GM18861 (cell line): ENCODE measurements at regions not wholly inside any gene's neighbourhood (a gene's known extent, or its start where the extent isn't known, plus 50 kb on each side); places are given as distances from the start of the nearest gene placed in this dataset.
"Not testable (repeated sequence)": the region's sequence is repeated elsewhere in the genome, so short reads cannot be mapped to it uniquely, and the experiment has no call there.

Source experiments
- ATAC-seq: cut with Tn5 transposase; IDR thresholded peaks from one replicate; pipeline ENCODE4 v1.9.1; 2021; ENCODE audit not compliant: unreplicated experiment

DNA sequence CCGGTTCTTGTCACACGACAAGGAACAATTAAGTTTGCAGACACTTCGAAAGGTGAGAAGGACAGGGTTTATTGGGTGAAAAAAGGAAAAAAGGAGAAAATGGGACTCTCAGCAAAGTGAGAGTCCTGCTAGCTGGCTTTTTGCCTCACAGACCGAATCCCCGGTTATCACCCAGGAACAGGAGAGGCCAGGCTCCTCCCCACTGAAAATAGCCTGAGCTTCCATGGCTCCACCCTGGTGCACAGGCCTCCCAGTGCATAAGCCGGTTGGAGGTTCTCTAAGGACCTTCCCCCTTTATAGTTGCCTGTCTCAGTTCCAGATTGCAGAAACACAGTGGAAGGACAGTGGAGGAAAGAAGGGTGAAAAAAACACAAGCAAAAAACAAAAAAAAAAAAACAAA is 571.7 kb downstream of the KCTD12 start:
- no peak for ATAC-seq

DNA sequence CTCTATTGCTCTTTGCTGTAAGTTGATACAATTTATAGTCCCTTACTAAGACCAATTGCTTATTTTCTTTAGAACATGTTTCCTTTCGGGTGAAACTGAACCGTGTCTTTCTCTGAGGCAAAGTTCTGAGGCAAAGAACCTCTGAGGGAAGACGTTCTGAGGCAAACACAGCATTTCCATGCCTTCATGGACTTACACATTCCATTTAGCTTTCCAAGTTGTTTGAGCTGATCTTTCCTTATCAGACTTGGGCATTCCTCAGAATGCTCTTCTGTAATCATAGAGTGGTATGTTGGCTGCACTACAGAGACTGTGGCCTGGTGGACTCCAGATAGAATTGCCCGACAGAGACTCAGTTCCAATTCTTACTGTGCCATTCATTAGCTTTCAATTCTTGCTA is 579.1 kb downstream of the KCTD12 start:
- no peak for ATAC-seq

DNA sequence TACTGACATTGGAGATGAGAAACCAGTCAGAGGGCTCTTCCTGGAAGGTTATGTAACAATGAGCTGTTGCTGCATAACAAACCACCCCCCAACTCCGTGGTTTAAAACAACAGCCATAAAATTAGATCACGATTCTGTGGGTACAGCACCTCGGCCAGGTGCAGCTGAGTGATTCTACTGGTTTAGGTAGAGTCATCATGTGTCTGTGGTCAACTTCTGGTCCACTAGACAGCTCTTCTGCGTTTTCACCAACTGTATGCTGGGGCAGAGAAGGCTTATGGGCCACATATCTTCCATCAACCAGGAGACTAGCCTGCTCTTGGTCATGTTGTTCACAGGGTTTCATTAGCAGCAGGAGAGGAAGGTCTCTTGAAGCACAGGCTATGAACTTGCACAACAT is 585.5 kb downstream of the KCTD12 start:
- no peak for ATAC-seq

DNA sequence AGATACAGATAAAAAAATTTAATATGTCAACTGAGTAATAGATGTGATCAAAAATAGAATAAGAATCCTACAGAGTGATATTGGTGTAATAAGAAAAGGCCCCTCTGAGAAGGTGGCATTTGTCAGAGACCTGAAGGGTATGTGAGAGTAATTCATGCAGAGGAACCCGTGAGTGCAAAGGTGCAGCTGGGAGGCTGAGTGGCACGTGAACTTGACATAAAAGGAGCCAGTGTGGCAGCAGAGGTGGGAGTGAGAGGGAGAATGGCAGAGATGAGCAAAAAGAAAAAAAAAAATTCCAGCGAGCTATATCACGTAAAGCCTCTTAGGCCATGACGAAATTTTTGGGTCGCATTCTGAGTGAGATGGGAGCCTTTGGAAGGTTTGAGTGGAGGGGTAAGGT is 588.9 kb downstream of the KCTD12 start:
- no peak for ATAC-seq

DNA sequence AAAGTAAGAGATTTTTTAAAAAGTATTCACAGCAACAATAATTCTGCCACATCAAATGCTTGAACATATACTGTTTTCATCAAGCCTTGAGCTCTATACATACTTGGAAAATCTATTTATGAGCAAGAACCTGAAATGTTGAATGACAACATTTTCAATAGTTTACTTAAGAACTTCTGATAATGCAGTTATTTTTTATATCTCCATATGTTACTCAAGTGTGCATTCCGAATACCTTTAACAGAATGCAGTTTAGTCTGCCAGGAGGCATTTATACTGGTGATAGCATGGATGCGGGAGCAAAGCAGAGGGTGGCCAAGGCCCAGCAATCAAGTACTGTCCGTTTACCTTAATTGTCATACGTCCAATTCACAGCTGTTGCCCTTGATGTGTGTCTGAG is 589.5 kb downstream of the KCTD12 start:
- no peak for ATAC-seq

DNA sequence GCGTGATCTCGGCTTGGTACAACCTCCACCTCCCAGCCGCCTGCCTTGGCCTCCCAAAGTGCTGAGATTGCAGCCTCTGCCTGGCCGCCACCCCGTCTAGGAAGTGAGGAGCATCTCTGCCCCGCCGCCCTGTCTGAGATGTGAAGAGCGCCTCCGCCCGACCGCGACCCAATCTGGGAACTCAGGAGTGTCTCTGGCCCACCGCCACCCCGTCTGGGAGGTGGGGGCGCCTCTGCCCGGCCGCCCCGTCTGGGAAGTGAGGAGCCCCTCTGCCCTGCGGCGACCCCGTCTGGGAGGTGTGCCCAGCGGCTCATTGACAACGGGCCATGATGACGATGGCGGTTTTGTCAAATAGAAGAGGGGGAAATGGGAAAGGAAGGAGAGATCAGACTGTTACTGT is 591.2 kb downstream of the KCTD12 start:
- ATAC-seq, result not testable (repeated sequence)

DNA sequence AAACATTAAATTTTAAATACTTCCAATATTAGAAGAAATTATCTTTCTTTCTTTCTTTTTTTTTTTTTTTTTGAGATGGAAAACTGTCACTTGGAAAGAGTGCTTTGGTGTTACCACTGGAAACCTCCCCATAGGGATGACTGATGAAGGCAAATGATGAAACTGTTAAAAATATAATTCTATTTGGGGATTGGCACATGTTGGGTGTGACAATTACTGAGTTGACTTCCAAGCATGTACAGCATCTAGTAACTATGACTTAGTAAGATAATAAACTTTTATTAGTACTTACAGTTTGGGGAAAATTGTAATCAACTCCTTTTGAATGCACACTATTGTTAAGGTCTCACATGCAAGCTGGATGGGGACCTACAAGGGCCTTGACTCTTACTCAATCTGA is 592.5 kb downstream of the KCTD12 start:
- ATAC-seq, result no peak

DNA sequence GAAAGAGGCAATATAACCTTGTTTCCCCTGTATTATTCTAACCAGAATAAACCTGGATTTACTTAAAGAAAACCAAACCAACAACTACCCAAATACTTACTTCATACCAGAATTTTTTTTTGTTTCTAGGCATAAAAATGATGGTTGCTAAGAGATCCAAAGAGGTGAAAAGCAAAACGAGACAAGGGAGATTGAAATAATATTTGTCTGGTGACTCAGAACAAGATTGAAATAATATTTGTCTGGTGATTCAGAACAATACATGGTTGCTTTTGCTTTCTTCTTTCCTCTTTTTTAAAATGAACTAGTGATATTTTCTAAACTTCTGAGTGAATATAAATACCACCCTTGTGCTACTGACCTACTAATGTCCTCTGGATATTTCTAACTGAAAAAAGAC is 592.9 kb downstream of the KCTD12 start:
- no peak for ATAC-seq

DNA sequence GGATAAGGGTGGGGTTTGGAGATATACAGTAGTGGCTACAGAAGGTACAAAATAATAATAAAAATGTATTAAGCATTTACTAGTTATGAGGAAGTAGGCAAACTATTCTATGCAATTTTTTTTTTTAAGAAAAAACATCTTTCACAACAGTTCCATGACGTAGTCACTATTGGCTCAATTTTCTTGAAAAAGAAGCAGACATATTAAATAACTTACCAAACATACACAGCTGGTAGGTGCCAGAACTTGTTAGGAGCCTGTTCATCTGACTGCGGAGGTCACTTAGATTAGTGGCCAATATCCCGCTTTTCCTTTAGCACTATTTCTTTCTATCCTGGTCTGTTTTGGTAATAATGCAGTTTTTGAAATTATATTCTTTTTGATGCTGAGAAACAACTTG is 593.5 kb downstream of the KCTD12 start:
- no peak for ATAC-seq

DNA sequence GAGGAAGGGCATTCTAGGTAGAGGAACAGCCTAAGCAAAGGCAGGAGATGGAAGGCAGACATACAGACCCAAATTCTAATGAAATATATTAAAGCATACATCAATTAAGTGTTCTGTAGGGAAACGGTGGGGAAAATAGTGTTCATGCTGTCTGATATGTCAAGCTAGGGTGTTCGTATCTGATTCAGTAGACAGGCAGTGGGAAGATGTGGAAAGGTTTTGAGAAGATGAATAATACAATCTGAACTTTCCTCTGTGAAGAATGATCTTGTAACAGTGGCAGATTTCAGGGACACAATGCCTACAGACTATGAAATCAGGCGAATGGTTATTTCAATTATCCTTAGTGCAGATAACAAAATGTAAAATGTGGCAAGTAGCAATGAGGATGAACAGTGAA is 594.2 kb downstream of the KCTD12 start:
- ATAC-seq, result no peak

DNA sequence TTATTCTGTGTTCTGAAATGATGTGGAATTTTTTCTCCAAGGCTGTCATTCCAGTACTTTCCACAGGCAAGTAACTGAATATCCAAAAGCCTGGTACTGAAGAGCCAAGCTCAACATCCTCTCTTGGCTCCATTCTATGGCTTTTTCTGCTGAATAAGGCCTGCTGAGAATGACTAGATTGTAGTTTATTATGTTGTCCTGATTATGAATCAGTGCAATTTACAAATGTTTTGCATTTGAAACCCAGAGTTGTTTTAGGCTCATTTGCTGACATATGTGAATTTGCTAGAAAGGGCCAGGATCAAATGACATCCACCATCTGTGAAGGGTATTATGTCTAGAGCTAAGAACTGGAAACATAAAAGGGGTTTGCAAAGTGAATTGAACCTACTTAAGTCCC is 596.6 kb downstream of the KCTD12 start:
- no peak for ATAC-seq

DNA sequence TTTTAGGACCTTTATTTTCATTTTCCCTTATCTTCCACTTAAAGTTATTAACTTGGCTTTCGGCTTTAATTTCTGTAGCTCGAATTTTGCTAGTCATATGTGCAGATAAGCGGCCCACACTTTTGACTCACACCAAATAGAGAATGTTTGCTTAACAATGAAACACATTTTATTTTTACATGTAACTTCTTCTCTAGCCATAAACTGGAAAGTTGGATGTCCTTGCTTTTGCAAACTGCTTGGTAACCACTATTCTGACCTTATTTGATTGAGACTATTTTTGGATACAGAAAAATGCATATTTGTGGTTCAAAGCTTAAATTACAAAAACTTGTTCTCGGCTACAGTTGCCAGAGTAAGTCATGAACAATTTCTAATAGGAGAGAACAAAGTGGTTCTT is 600.0 kb downstream of the KCTD12 start:
- no peak for ATAC-seq

DNA sequence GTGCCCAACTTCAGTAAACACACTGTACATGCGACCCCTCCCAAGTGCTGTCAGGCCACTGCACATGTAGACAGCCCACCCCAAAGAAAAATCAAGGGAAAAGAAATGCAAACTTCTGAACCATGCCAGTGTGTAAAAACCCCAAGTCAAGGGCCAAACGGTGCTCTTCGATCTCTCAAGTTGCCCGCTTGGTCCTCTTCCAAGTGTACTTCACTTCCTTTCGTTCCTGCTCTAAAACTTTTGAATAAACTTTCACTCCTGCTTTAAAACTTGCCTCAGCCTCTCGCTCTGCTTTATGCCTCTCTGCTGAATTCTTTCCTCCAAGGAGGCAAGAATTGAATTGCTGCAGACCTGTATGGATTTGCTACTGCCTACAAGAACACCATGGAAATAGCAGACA is 600.7 kb downstream of the KCTD12 start:
- ATAC-seq, result no peak

DNA sequence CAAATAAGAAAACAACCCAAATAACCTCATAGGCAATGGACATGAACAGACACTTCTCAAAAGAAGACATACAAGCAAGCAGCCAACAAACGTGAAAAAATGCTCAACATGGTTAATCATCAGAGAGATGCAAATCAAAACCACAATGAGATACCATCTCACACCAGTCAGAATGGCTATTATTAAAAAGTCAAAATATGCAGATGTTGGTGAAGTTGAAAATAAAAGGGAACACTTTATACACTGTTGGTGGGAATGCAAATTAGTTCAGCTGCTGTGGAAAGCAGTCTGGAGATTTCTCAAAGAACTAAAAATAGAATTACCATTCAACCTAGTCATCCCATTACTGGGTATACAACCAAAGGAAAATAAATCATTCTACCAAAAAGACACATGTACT is 606.4 kb downstream of the KCTD12 start:
- peak; percentile 37 for ATAC-seq

DNA sequence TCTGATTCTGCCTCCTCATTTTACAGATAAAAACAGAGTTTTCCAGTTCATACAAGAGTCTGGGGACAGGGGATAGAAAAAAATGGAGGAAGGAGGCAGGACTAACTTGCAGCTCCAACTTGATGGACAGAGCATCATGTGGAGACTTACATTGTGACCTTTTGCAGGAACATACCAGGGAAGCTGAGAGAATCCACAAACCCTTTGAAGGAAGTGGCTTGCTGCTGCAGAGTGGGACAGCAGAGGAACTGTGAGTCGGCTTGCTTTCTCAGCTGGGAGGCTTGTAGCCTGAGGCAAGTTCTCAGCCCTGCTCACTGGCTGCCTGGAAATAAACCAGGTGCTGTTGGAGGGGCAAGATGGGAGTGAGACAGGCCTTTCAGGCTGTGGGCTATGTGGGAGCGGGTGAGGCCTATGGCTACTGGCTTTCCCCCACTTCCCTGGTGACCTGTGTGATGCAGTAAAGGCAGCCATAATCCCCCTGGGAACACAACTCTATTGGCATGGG is 614.4 kb downstream of the KCTD12 start:
- no peak for ATAC-seq

DNA sequence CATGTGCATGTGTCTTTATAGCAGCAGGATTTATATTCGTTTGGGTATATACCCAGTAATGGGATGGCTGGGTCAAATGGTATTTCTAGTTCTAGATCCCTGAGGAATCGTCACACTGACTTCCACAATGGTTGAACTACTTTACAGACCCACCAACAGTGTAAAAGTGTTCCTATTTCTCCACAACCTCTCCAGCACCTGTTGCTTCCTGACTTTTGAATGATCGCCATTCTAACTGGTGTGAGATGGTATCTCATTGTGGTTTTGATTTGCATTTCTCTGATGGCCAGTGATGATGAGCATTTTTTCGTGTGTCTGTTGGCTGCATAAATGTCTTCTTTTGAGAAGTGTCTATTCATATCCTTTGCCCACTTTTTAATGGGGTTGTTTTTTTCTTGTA is 617.9 kb downstream of the KCTD12 start:
- not testable (repeated sequence) for ATAC-seq

DNA sequence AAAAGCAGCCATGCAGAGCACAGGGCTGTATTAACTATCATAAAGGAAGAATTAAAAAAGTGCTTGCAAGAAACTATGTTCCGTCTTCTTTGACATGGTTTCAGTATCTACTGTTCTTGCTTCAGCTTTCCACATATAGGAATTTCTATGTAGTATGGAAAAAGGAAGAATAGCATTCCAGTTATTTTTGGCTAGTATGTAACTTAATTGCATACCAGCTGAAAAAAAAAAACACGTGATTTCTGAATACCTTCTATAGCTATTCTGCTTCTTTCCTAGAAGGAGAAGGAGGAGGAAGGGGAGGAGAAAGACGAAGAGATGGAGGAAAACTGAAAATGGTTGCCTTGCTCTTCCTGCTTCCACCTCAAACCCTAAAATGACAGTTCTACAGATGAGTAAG is 619.0 kb downstream of the KCTD12 start:
- ATAC-seq, result no peak

DNA sequence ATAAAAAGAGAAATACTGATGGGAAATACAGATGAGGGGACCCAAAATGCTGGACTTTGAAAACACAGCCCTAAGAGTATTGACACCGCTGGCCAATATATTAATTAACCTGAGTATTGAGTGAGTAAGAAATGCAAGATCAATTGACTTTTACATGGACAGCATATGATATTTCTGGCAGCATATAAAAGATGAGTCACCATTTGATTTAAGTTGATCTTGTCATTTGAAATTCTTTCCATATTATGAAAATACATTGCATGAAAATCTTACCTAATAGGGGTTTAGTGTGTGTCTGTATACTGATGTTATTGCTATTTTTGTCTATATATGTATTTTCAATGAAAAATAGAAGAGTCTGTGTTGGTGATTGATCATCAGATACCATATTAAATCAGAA is 619.6 kb downstream of the KCTD12 start:
- ATAC-seq, result no peak

DNA sequence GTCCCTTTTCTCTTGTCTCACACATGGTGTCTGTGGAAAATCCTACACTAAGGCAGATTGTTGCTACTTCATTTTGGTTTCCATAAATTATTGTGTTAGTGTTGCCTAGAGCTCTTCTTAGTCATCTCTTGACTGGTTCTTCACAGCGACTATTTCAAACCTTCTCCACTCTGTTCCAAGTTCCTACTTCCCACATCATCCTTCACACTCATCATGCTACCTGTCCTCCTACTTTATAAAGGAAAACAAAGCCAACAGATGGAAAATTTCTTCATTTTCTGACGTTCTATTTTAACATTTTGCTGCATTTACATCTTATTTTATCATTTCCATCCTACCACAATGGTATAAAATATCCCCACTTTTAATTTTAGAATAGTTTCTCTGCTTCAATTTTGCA is 614.1 kb downstream of the LMO7 start:
- ATAC-seq, result no peak

DNA sequence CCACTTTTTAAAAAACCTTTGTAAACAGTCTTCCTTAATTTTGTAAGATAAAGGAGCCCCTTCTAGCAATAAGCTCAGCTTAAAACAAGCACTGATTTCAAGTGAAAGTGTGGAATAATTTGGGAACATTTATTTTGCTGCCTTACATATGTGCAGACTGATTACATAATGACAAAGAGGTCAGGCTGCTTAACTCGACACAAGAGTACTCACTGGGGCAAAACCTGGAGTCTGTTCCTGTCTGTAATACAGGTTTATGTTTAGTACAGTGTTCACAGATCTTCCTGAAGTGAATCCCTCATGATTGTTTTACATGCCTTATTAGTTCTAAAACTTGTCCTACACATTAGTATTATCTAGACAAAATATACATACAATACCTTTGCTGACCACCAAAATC is 609.8 kb downstream of the LMO7 start:
- ATAC-seq, result no peak

DNA sequence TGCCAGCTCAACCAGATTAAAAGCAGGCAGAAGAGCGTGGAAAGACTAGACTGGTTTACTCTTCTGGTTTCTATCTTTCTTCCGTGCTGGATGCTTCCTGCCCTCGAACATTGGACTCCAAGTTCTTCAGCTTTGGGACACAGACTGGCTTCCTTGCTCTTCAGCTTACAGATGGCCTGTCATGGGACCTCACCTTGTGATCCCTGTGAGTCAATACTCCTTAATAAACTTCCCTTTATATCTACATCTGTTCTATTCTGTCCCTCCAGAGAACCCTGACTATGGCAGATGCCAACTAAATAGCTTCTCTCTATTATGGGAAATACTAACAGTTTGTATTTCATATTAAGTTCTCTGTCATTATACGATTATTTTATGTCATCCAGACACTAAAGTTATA is 609.1 kb downstream of the LMO7 start:
- no peak for ATAC-seq

DNA sequence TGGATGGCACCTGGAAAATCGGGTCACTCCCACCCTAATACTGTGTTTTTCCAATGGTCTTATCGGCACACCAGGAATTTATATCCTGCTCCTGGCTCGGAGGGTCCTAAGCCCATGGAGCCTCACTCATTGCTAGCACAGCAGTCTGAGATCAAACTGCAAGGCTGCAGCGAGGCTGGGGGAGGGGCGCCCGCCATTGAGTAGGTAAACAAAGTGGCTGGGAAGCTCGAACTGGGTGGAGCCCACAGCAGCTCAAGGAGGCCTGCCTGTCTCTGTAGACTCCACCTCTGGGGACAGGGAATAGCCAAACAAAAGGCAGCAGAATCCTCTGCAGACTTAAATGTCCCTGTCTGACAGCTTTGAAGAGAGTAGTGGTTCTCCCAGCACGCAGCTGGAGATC is 607.0 kb downstream of the LMO7 start:
- not testable (repeated sequence) for ATAC-seq

DNA sequence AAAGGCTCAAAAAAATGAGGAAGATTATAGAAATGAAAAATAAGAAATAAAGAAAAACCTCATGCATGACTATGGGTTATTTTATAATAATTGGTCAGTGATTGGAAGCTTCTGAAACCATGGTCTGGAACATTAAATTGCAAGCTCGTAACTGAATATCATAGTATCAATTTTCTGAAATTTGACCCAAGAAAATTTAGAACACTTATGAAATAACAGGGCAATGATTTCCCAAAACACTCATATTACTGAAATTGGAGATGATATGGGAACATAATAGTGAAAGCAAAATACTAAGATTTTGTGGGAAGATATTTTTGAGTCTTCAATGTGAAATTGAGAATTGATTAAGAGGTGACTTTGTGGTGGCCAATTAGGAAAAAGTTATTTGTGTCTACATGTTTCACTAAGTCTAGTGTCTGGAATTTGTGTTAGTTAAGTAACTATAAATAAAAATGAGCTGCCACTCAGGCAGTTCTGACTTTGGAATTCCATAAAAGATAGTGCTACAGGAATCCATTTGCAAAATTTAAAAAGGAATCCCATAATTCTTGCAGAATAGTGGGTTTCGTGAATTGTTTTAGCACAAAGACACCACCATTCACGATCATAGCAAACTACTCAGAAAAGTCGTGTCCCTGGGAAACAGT is 603.0 kb downstream of the LMO7 start:
- no peak for ATAC-seq
